ENCODE measurements at regions not wholly inside any gene's neighbourhood (a gene's known extent, or its start where the extent isn't known, plus 50 kb on each side); places are given as distances from the start of the nearest gene placed in this dataset.
A peak's percentile ranks its signal among the peaks of the same experiment; 100 is the strongest.
"Not testable (repeated sequence)": the region's sequence is repeated elsewhere in the genome, so short reads cannot be mapped to it uniquely, and the experiment has no call there.

- no peak for DNase-seq (ENCODE audit: low read depth in 3 of 3)
Observed at GRCh38 chr14:106347291-106347778, 821.0 kb downstream of the TMEM121 start.

GRCh38 chr14:106347890-106348755 lies 821.7 kb downstream of the TMEM121 start:
- no peak for DNase-seq (ENCODE audit: low read depth in 3 of 3)

- peak; percentile 19 to 69 (median 41) for DNase-seq (ENCODE audit: low read depth in 3 of 3)
Observed at GRCh38 chr14:106348873-106349540, 822.6 kb downstream of the TMEM121 start.

- DNase-seq (ENCODE audit: low read depth in 3 of 3) = not testable (repeated sequence)
Observed at GRCh38 chr14:106349678-106350457, 823.5 kb downstream of the TMEM121 start.

- not testable (repeated sequence) for DNase-seq (ENCODE audit: low read depth in 3 of 3)
Observed at GRCh38 chr14:106355007-106355791, 828.8 kb downstream of the TMEM121 start.

GRCh38 chr14:106355881-106356642 lies 829.7 kb downstream of the TMEM121 start:
- not testable (repeated sequence) for DNase-seq (ENCODE audit: low read depth in 3 of 3)

- DNase-seq (ENCODE audit: low read depth in 3 of 3) = not testable (repeated sequence)
Observed at GRCh38 chr14:106356643-106356930, 830.2 kb downstream of the TMEM121 start.

- DNase-seq (ENCODE audit: low read depth in 3 of 3) = not testable (repeated sequence)
Observed at GRCh38 chr14:106359157-106359887, 832.9 kb downstream of the TMEM121 start.

- not testable (repeated sequence) for DNase-seq (ENCODE audit: low read depth in 3 of 3)
Observed at GRCh38 chr14:106365371-106365770, 839.0 kb downstream of the TMEM121 start.

- not testable (repeated sequence) for DNase-seq (ENCODE audit: low read depth in 3 of 3)
Observed at GRCh38 chr14:106365894-106366293, 839.5 kb downstream of the TMEM121 start.

GRCh38 chr14:106366971-106367370 lies 840.6 kb downstream of the TMEM121 start:
- not testable (repeated sequence) for DNase-seq (ENCODE audit: low read depth in 3 of 3)

- DNase-seq (ENCODE audit: low read depth in 3 of 3) = not testable (repeated sequence)
Observed at GRCh38 chr14:106369456-106369855, 843.1 kb downstream of the TMEM121 start.

- peak; percentile 63 to 81 (median 63) for DNase-seq (ENCODE audit: low read depth in 3 of 3)
Observed at GRCh38 chr14:106372870-106373652, 846.7 kb downstream of the TMEM121 start.

- DNase-seq (ENCODE audit: low read depth in 3 of 3) = not testable (repeated sequence)
Observed at GRCh38 chr14:106373653-106374110, 847.3 kb downstream of the TMEM121 start.

- DNase-seq (ENCODE audit: low read depth in 3 of 3) = no peak
Observed at GRCh38 chr14:106377432-106377831, 851.0 kb downstream of the TMEM121 start.

GRCh38 chr14:106378191-106378590 lies 851.8 kb downstream of the TMEM121 start:
- peak in 1 of 3 experiments; percentile 37 for DNase-seq (ENCODE audit: low read depth in 3 of 3)

- no peak for DNase-seq (ENCODE audit: low read depth in 3 of 3)
Observed at GRCh38 chr14:106380740-106381139, 854.4 kb downstream of the TMEM121 start.

- DNase-seq (ENCODE audit: low read depth in 3 of 3) = not testable (repeated sequence)
Observed at GRCh38 chr14:106389186-106389585, 862.8 kb downstream of the TMEM121 start.

- DNase-seq (ENCODE audit: low read depth in 3 of 3) = no peak
Observed at GRCh38 chr14:106390401-106390800, 864.0 kb downstream of the TMEM121 start.
